ENCODE measurements at regions not wholly inside any gene's neighbourhood (a gene's known extent, or its start where the extent isn't known, plus 50 kb on each side); places are given as distances from the start of the nearest gene placed in this dataset.

DNA sequence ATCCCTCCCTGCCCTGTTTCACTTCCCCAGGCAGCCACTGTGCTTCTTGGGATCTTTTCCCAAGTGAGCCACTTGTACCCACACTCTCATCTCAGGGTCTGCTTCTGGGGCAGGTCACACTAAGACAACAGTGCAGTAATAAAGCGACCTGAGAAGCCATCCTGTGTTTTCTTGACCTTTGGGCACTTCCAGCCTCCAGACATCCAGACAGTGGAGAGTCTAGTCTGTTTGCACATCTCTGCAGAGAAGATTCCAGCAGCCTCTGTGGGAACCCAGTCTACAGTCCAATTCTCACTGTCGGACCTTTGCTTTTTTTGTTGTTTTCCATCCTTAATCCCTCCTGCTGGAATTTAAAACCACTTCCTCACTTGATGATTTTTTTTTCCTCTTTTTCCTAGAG is 50.3 kb upstream of the ATP6AP2 start:
- in situ Hi-C loops (cut with MboI; ENCODE audit: low sequenced_read_pairs), result loop anchor here (25.0 kb wide), 1 partner anchor 257 kb away; no protein-coding TSS in a partner anchor

DNA sequence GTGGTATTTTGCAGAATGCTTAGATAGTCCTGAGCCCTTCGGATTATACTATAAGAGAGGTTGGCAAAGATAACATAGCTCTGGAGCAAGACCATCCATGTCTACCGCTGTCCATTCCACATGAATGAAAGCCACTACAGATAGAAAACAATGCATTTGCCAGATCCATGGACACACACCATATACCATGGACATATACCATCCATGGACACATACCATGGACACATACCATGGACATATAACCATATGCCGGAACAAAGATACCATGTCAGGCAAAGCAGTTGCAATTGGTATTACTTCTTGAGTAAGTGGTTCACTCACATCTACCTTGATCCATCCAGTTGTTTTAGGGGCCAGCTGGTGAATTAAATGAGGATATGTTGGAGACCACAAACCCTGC is 53.2 kb upstream of the ATP6AP2 start:
- in situ Hi-C loops (cut with MboI; ENCODE audit: low sequenced_read_pairs), result loop anchor here (25.0 kb wide), 1 partner anchor 260 kb away; no protein-coding TSS in a partner anchor

GRCh38 chrX:40526412-40526811 is 54.4 kb upstream of the ATP6AP2 start:
- in situ Hi-C loops (cut with MboI; ENCODE audit: low sequenced_read_pairs), result loop anchor here (25.0 kb wide), 1 partner anchor 261 kb away; no protein-coding TSS in a partner anchor

- in situ Hi-C loops (cut with MboI; ENCODE audit: low sequenced_read_pairs), result loop anchor here (25.0 kb wide), 1 partner anchor 261 kb away; no protein-coding TSS in a partner anchor
Measured at GRCh38 chrX:40525901-40526300, 54.9 kb upstream of the ATP6AP2 start.

GRCh38 chrX:40524423-40524822 is 56.3 kb upstream of the ATP6AP2 start:
- in situ Hi-C loops (cut with MboI; ENCODE audit: low sequenced_read_pairs), result no loop called here

DNA sequence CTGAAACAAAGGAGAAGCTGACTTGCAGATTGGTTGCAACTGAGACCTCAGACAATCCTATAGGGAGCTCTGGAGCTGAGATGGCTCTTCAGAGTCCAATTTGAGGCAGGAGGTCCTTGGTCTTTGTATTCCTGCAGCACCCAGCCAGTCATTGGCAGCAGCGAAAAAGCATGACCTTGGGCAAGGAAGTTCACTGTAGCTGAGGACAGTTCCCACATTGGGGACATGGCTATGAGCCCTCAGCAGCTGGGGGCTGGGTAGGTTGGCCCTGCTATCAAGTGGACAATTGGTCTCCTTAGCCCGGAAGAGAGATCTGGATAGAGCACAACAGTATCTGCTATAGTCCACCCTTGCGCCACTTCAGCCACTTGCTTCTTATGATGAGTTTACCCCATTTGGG is 56.9 kb upstream of the ATP6AP2 start:
- in situ Hi-C loops (cut with MboI; ENCODE audit: low sequenced_read_pairs), result no loop called here

GRCh38 chrX:40521868-40522450 is 58.8 kb upstream of the ATP6AP2 start:
- in situ Hi-C loops (cut with MboI; ENCODE audit: low sequenced_read_pairs), result no loop called here

DNA sequence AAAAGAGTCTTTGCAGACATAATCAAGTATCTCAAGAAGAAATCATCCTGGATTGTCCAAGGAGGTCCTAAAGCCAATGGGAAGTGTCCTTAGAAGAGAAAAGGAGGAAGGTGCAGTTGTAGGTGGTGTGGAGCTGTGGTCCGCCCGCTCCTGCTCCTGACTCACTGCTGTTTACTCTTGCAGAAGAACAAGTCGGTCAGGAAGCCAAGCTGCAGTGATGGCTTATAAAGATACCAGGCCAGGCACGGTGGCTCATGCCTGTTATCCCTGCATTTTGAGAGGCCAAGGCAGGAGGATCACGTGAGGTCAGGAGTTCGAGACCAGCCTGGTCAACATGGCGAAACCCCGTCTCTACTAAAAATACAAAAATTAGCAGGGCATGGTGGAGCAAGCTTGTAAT is 66.4 kb upstream of the ATP6AP2 start:
- in situ Hi-C loops (cut with MboI; ENCODE audit: low sequenced_read_pairs), result no loop called here

DNA sequence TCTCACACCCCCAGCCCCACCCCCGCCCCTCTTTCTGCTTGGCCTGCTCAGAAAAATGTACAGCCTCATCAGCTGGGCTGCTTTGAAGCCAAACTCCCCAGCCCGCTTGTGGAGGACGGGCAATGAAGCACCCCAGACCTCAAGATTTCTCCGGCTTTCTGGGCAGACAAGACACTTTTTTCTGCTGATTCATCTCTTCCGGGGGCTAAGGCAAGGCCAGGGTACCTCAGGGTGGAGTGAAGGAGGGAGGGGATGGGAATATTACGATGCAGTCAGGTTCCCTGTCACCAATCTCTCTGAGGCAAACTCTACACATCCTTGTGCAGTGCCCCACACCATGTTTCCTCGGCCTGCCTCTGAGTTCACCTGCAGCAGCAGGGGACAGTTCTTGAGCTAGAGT is 66.9 kb upstream of the ATP6AP2 start:
- in situ Hi-C loops (cut with MboI; ENCODE audit: low sequenced_read_pairs), result no loop called here

- in situ Hi-C loops (cut with MboI; ENCODE audit: low sequenced_read_pairs), result no loop called here
Measured at GRCh38 chrX:40513012-40513411, 67.8 kb upstream of the ATP6AP2 start.

DNA sequence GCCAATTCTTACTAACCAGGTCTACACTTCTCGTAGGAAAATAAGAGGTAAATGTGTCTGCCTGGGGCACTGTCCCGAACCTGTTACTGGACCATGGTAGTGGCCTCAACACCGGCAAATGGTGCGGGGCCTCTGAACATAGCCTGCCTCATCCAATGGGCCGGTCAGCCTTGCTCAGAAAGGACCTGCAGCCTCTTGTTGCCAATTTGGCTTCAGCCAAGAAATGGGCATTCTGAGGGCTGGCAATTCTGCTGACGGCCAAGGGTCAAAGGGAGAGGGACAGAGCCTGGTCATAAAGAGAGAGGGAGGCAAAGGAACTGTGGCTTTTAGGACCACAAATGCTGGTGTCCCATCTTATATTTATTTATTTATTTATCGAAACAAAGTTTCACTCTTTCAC is 69.5 kb upstream of the ATP6AP2 start:
- in situ Hi-C loops (cut with MboI; ENCODE audit: low sequenced_read_pairs), result no loop called here

DNA sequence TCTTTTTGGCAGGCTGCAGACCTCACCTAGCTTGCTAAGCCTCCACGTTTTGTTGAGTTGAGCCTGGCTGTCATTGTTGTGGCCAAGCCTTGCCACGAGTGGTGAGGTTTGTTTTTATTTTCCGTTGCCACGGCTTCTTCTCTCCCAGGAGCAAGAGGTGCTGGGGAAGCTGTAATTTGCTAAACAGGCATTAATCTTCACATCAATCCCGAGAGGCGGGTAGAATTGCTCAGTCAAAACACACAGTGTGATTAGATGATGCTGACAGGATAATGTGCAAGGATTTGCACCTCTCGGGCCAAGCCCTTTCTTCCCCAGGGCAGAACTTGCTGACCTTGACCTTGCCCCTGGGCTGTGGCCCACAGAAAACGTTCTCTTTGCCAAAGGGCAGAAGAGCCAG is 72.2 kb upstream of the ATP6AP2 start:
- in situ Hi-C loops (cut with MboI; ENCODE audit: low sequenced_read_pairs), result no loop called here

GRCh38 chrX:40506201-40506985 is 74.4 kb upstream of the ATP6AP2 start:
- in situ Hi-C loops (cut with MboI; ENCODE audit: low sequenced_read_pairs), result no loop called here

GRCh38 chrX:40504801-40505605 is 75.8 kb upstream of the ATP6AP2 start:
- in situ Hi-C loops (cut with MboI; ENCODE audit: low sequenced_read_pairs), result no loop called here

DNA sequence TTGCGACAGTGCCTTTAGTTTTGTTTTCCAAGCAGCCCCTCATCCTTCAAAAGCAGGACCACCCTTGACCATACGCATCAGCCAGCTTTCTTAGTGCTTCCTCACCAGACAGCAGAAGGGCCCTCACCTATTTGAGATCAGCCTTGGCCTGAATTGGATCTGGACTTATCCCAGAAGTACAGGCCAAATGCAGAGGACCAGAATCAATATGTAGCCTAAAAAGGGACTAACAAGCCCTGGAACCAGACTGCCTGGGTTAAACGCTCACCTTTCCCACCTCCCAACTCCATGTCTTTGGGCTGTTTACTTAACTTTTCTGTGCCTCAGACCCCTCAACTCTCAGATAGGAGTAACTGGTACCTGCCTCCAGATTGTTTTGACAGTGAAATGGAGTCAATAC is 77.7 kb upstream of the ATP6AP2 start:
- in situ Hi-C loops (cut with MboI; ENCODE audit: low sequenced_read_pairs), result no loop called here

DNA sequence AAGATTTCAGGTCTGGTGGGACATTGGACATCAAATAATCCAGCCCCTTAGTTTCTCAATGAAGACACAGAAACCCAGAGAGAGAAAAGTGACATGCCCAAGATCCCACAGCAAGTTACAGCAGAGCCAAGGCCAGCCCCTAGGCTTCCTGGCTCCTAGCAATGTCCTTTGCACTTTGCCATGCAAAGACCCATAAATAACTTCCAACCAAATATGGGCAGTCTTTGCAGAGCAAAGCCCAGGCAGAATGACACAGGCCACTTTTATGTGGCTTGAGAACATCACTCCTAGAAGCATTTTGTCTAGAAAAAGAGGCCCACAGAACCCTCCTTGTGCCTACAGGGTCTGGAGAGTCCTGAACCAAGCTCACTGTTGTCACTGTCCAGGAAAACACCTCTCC is 78.1 kb upstream of the ATP6AP2 start:
- in situ Hi-C loops (cut with MboI; ENCODE audit: low sequenced_read_pairs), result no loop called here

GRCh38 chrX:40501164-40501855 is 79.5 kb upstream of the ATP6AP2 start:
- in situ Hi-C loops (cut with MboI; ENCODE audit: low sequenced_read_pairs), result no loop called here

DNA sequence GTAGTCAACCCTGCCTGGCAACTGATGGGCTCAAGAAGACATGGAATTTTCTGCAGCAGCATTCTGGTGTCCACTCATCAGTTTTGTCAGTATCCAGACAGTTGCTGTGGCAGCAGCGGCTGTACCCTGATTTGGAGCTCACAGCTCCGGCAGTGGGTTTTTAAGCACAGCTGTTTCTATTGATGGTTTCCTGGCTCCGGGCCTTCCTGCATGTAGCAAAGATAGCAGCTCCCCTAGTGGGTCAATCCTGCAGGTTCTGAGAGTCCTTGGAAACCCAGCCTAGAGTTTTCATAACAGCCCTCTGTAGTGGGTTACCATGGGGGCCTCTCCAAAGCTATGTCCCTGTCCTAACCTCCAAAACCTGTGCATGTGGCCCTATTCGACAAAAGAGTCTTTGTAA is 84.0 kb upstream of the ATP6AP2 start:
- in situ Hi-C loops (cut with MboI; ENCODE audit: low sequenced_read_pairs), result no loop called here

- in situ Hi-C loops (cut with MboI; ENCODE audit: low sequenced_read_pairs), result no loop called here
Measured at GRCh38 chrX:40495659-40496058, 85.1 kb upstream of the ATP6AP2 start.

DNA sequence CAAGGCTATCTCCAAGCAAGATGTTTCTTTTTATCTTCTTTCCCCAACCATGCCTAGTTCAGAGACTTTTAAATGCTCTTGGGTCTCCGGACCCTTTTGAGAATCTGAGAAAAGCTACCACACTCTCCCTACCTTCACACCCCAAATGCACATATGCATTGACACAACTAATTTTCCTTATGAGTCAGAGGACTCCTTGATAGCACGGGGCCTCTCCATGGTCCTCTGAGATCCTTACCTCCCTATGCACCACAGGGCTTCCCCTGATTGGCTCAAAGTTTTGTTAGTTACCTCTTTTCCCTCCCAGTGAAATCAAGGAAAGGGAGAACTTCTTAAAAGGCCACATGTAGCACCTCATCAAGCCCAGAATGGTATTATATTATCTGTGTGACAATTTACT is 86.8 kb upstream of the ATP6AP2 start:
- in situ Hi-C loops (cut with MboI; ENCODE audit: low sequenced_read_pairs), result no loop called here

DNA sequence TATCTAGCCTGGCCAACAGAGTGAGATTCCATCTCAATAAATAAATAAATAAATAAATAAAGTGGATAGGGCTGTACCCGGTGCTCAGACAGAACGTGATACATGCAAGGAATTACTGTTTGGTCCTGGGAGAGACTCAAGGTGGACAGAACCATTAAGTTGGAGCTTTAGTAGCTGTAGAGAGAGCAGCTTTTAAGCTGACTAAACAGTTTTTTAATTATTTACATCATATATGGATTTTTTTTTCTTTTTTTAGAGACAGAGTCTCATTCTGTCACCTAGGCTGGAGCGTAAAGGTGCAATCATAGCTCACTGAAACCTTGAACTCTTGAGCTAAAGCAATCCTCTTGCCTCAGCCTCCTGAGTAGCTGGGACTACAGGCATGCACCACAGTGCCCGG is 92.5 kb upstream of the ATP6AP2 start:
- in situ Hi-C loops (cut with MboI; ENCODE audit: low sequenced_read_pairs), result no loop called here

Measured in HL-60/S4 treated with retinoic acid at 250 ng/mL for 4 days and 3 days (cell line).